HFF-Myc (cell line): ENCODE measurements at regions not wholly inside any gene's neighbourhood (a gene's known extent, or its start where the extent isn't known, plus 50 kb on each side); places are given as distances from the start of the nearest gene placed in this dataset.

Experiments
- DNase-seq: peaks from one replicate; pipeline ENCODE4 v3.0.0-alpha.2; 2011; ENCODE audit warnings: low read depth; ENCODE audit errors: extremely low read depth
- H3K4me3 ChIP-seq: replicated peaks from 2 replicates; pipeline ENCODE4 v1.5.1; 2011; ENCODE audit warnings: low read depth, mild to moderate bottlenecking, control low read depth, low read length
- CTCF ChIP-seq: IDR thresholded peaks from 2 replicates; pipeline ENCODE4 v1.5.1; 2012; ENCODE audit warnings: mild to moderate bottlenecking, low read depth, low read length, control low read depth; ENCODE audit errors: missing control alignments

GRCh38 chr2:88296247-88296646 lies 126.1 kb downstream of the THNSL2 start:
- no peak for TF ChIP-seq CTCF
- no peak for DNase-seq
- no peak overlapping the region for H3K4me3 ChIP-seq

GRCh38 chr2:88283886-88284592 lies 113.9 kb downstream of the THNSL2 start:
- no peak for DNase-seq
- TF ChIP-seq CTCF = no peak
- H3K4me3 ChIP-seq = no peak overlapping the region

- no peak overlapping the region for H3K4me3 ChIP-seq
- TF ChIP-seq CTCF = no peak
- no peak for DNase-seq
Observed at GRCh38 chr2:88281302-88282217, 111.4 kb downstream of the THNSL2 start.

DNA sequence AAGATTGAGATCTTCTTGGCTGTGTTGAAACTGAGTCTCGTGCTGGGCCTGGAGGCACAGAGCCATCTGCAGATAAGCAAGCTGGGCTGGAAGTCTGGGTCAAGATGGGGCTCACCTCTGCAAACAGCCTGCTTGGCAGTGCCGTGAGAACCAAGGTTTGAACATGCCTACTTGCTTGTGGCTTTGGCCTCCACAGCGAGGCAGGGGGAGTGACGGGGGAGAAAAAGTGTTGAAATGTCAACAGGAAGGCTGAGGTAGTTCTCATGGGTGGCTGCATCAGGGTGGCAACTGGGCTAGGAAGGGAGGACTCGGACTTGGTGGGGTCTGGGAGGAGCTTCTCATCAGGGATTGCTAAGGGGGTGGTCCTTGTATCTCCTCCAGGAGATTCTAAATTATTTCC lies 99.7 kb downstream of the THNSL2 start:
- TF ChIP-seq CTCF = no peak

DNA sequence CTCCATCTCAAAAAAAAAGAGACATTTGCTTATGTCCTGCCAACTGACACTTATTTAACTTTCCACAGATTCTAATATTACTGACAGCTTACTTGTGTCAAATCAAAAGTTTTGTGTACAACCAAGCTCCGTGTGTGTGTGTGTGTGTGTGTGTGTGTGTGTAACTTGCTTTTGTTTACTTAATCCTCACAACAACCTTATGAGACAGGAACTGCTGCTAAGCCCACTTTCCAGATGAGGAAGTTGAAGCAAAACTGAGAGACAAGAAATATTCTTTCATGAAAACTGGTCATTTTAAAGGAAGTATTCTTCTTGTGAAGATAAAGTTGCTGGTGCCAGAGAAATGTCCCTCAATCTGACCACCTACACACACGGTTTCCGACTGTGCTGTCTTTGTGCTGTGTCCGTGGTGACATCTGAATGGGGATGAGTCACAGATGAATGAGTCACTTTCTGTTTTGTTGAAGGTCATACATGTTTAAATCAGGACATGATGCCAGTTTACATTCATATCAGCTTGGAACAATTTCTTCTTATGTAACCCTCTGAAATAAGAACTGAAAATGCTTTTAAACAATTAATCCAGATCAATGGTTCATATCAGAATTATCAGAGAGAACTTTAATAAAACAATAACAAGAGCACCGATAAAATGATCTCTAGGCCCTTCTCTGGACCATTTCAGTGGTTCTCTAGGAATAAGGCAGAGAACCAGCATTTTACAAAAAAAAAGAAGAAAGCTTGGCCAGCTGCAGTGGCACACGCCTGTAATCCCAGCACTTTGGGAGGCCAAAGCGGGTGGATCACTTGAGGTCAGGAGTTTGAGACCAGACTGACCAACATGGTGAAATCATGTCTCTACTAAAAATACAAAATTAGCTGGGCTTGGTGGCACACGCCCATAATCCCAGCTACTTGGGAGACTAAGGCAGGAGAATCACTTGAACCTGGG lies 95.5 kb downstream of the THNSL2 start:
- H3K4me3 ChIP-seq = no peak overlapping the region
- peak; percentile 10 for DNase-seq
- no peak for TF ChIP-seq CTCF

More for the DNA sequence above, 99.7 kb downstream of the THNSL2 start:
- no peak for DNase-seq
- no peak overlapping the region for H3K4me3 ChIP-seq

DNA sequence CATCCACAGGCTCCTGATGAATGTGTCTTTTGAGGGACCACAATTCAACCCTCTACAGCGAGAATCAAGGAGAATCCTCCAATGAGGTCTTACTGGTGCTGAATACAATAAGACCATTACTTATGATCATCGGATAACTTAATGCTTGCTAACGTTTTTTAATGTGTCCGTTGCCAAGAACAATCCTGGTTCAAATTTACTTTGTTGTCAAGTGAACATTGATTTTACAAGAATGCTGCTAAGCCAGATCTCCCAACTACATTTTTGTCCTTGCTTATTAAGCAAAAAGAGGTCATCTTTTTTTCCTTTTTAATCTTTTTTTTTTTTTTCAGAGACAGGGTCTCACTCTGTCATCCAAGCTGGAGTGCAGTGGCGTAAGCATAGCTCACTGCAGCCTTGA lies 93.7 kb downstream of the THNSL2 start:
- TF ChIP-seq CTCF = no peak
- no peak overlapping the region for H3K4me3 ChIP-seq
- DNase-seq = no peak
